Astrocyte of the cerebellum (primary cell): ENCODE measurements at regions not wholly inside any gene's neighbourhood (a gene's known extent, or its start where the extent isn't known, plus 50 kb on each side); places are given as distances from the start of the nearest gene placed in this dataset.

ENCODE experiments used
- DNase-seq: peaks from one replicate; pipeline ENCODE4 v3.0.0-alpha.2; 2011; ENCODE audit warnings: low read depth
- H3K4me3 ChIP-seq: 2 replicates; pipeline ENCODE4 v1.5.1; 2011; ENCODE audit warnings: mild to moderate bottlenecking, low read depth, low read length, moderate library complexity
- CTCF ChIP-seq: IDR thresholded peaks from 2 replicates; pipeline ENCODE4 v1.5.1; 2012; ENCODE audit warnings: low read length, low read depth, moderate library complexity, mild to moderate bottlenecking; ENCODE audit errors: missing control alignments
- in situ Hi-C: cut with HindIII; loops from 2 replicates; pipeline ENCODE4 v1.10.0; 2017; ENCODE audit warnings: low sequenced_read_pairs

- DNase-seq, result no peak
- TF ChIP-seq CTCF, result no peak
- in situ Hi-C loops, result no loop called here
- H3K4me3 ChIP-seq, result no peak overlapping the region
Observed at GRCh38 chr4:138050601-138051000, 191.5 kb downstream of the SLC7A11 start.

GRCh38 chr4:138049355-138049754 is 192.8 kb downstream of the SLC7A11 start:
- TF ChIP-seq CTCF, result no peak
- in situ Hi-C loops, result no loop called here
- H3K4me3 ChIP-seq, result no peak overlapping the region
- no peak for DNase-seq

DNA sequence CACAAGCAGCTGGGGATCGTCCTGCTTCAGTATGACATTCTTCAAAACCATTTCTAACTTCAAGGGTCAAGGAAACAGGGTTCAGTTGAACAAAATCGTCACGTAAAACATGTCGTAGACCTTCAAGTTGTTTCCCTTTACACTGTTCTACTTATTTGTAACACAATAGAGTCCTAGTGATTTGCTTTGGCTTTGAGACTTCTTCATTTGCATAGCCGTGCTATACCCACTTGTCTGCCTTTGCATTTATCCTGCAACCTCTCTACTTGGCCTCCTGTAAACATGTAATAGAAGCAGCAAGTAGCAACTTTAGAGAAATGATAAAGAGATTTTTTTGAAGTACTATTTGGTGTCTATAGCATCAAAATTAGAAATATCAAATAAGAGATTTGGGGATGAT is 194.9 kb downstream of the SLC7A11 start:
- no peak for TF ChIP-seq CTCF
- in situ Hi-C loops, result no loop called here
- no peak for DNase-seq

GRCh38 chr4:138045036-138045435 is 197.1 kb downstream of the SLC7A11 start:
- in situ Hi-C loops, result no loop called here
- no peak for TF ChIP-seq CTCF
- H3K4me3 ChIP-seq, result no peak overlapping the region
- DNase-seq, result no peak

More for the DNA sequence above, 194.9 kb downstream of the SLC7A11 start:
- H3K4me3 ChIP-seq, result no peak overlapping the region

- in situ Hi-C loops, result no loop called here
- no peak for TF ChIP-seq CTCF
- no peak overlapping the region for H3K4me3 ChIP-seq
- no peak for DNase-seq
Observed at GRCh38 chr4:138039010-138039409, 203.1 kb downstream of the SLC7A11 start.

GRCh38 chr4:138037696-138038095 is 204.5 kb downstream of the SLC7A11 start:
- no peak overlapping the region for H3K4me3 ChIP-seq
- in situ Hi-C loops, result no loop called here
- no peak for TF ChIP-seq CTCF
- DNase-seq, result no peak

GRCh38 chr4:138035781-138036258 is 206.3 kb downstream of the SLC7A11 start:
- in situ Hi-C loops, result no loop called here
- TF ChIP-seq CTCF, result peak; percentile 63
- DNase-seq, result peak; percentile 40
- H3K4me3 ChIP-seq, result no peak overlapping the region
